ENCODE measurements at regions not wholly inside any gene's neighbourhood (a gene's known extent, or its start where the extent isn't known, plus 50 kb on each side); places are given as distances from the start of the nearest gene placed in this dataset.

DNA sequence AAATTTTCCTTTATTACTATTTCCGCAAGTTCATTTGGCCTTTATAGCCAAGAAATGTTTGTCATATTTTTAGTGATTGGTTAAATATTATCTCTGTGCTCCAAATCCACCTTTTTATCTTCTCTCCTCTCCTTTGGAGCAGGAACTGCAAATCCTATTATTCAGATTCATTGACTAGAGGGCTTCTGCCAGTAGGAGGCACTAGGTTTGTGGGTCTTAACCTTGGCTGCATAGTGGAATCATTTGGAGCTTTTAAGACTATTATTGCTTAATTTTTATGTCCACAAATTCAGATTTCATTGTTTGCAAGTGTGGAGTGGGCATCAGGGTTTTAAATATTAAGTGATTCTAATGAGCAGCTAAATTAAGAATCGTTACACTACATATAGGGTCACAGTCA is 75.3 kb upstream of the SYT10 start:
- TF ChIP-seq, protein P1, sequence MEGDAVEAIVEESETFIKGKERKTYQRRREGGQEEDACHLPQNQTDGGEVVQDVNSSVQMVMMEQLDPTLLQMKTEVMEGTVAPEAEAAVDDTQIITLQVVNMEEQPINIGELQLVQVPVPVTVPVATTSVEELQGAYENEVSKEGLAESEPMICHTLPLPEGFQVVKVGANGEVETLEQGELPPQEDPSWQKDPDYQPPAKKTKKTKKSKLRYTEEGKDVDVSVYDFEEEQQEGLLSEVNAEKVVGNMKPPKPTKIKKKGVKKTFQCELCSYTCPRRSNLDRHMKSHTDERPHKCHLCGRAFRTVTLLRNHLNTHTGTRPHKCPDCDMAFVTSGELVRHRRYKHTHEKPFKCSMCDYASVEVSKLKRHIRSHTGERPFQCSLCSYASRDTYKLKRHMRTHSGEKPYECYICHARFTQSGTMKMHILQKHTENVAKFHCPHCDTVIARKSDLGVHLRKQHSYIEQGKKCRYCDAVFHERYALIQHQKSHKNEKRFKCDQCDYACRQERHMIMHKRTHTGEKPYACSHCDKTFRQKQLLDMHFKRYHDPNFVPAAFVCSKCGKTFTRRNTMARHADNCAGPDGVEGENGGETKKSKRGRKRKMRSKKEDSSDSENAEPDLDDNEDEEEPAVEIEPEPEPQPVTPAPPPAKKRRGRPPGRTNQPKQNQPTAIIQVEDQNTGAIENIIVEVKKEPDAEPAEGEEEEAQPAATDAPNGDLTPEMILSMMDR (IDR thresholded peaks at IDR 0.05) = no peak
- TF ChIP-seq POLR2A (IDR thresholded peaks at IDR 0.05) (no peak), POLR2AphosphoS5 (IDR thresholded peaks at IDR 0.05) (no peak)
